ENCODE measurements at regions not wholly inside any gene's neighbourhood (a gene's known extent, or its start where the extent isn't known, plus 50 kb on each side); places are given as distances from the start of the nearest gene placed in this dataset.

- no peak overlapping the region for H3K27ac ChIP-seq
- POLR2A ChIA-PET (ENCODE audit: low non-redundant PET) = no interaction called here
- no peak for TF ChIP-seq CTCF (conservative IDR thresholded peaks at IDR 0.05; ENCODE audit: low read depth)
- CTCF ChIA-PET = no interaction called here
- no peak for DNase-seq (ENCODE audit: low spot score)
Observed at GRCh38 chr3:102571720-102572384, 137.0 kb downstream of the ZPLD1 start.

GRCh38 chr3:102573483-102574028 is 138.7 kb downstream of the ZPLD1 start:
- CTCF ChIA-PET = no interaction called here
- POLR2A ChIA-PET (ENCODE audit: low non-redundant PET) = no interaction called here
- H3K27ac ChIP-seq = no peak overlapping the region
- no peak for TF ChIP-seq CTCF (conservative IDR thresholded peaks at IDR 0.05; ENCODE audit: low read depth)
- DNase-seq (ENCODE audit: low spot score) = no peak

GRCh38 chr3:102574355-102574754 is 139.5 kb downstream of the ZPLD1 start:
- POLR2A ChIA-PET (ENCODE audit: low non-redundant PET) = no interaction called here
- TF ChIP-seq CTCF (conservative IDR thresholded peaks at IDR 0.05; ENCODE audit: low read depth) = no peak
- CTCF ChIA-PET = interaction anchor here (0.7 kb wide), 1 partner anchor 10 kb away, joined by 4 read pairs; no protein-coding TSS in a partner anchor
- H3K27ac ChIP-seq = no peak overlapping the region
- no peak for DNase-seq (ENCODE audit: low spot score)

GRCh38 chr3:102576651-102577050 is 141.8 kb downstream of the ZPLD1 start:
- DNase-seq (ENCODE audit: low spot score) = no peak
- no peak for TF ChIP-seq CTCF (conservative IDR thresholded peaks at IDR 0.05; ENCODE audit: low read depth)
- H3K27ac ChIP-seq = no peak overlapping the region
- ChIA-PET CTCF (interaction anchor here (0.6 kb wide), 1 partner anchor 18 kb away, joined by 3 read pairs; no protein-coding TSS in a partner anchor), POLR2A (ENCODE audit: low non-redundant PET) (no interaction called here)

DNA sequence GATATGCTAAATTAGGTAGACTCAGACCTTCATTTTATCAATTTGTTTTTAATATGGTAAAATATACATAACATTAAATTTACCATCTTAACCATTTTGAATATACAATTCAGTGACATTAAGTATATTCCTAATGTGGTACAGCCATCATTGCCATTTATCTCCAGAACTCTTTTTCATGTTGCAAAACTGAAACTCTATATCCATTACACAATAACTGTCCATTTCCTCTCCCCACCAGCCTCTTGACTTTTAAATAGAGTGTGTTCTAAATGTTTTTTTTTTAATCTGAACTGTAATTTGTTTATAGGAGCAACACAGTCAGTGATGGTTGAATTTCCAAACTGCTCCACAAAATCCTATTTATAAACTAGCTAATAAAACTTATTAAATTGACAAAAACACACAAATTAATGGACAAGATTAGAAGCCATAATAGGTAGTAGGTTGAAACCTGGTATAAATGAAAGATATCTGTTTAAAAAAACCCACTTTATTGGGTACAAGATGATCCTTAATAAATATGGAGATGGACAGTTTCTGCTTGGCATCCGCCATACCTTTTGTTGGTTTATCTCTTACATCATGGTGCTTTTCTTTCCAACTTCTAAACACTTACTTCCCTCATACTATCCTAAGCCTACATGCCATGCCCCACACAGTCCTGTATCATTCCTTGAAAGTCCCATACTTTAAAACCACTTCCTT is 142.4 kb downstream of the ZPLD1 start:
- no peak for TF ChIP-seq CTCF (conservative IDR thresholded peaks at IDR 0.05; ENCODE audit: low read depth)
- no peak overlapping the region for H3K27ac ChIP-seq
- DNase-seq (ENCODE audit: low spot score) = no peak
- ChIA-PET POLR2A (ENCODE audit: low non-redundant PET) (no interaction called here), CTCF (interaction anchor here (0.6 to 0.7 kb wide), 2 partner anchors 9 to 18 kb away, joined by 3 read pairs; no protein-coding TSS in a partner anchor)

- TF ChIP-seq CTCF (conservative IDR thresholded peaks at IDR 0.05; ENCODE audit: low read depth) = no peak
- H3K27ac ChIP-seq = no peak overlapping the region
- DNase-seq (ENCODE audit: low spot score) = no peak
- ChIA-PET POLR2A (ENCODE audit: low non-redundant PET) (no interaction called here), CTCF (no interaction called here)
Observed at GRCh38 chr3:102580760-102581159, 145.9 kb downstream of the ZPLD1 start.
